Hepatocyte (in vitro differentiated cells): ENCODE measurements at regions not wholly inside any gene's neighbourhood (a gene's known extent, or its start where the extent isn't known, plus 50 kb on each side); places are given as distances from the start of the nearest gene placed in this dataset.

Experiments used
- DNase-seq: peaks from one replicate; pipeline ENCODE4 v3.0.0-alpha.2; 2016; ENCODE audit warnings: low spot score
- H2AFZ ChIP-seq: fragments of 200-600 bp; sonication (generic); 2 replicates; pipeline ENCODE4 v1.6.0; 2016; ENCODE audit warnings: antibody characterized with exemption, mild to moderate bottlenecking
- H3K27ac ChIP-seq: fragments of 200-600 bp; sonication (generic); 2 replicates; pipeline ENCODE4 v1.5.1; 2016; ENCODE audit warnings: mild to moderate bottlenecking
- H3K27me3 ChIP-seq: fragments of 200-600 bp; sonication (generic); 2 replicates; pipeline ENCODE4 v1.6.1; 2016
- H3K36me3 ChIP-seq: fragments of 200-600 bp; sonication (generic); replicated peaks from 2 replicates; pipeline ENCODE4 v1.5.1; 2016; ENCODE audit warnings: low read depth; ENCODE audit not compliant: insufficient read depth
- H3K4me1 ChIP-seq: fragments of 200-600 bp; sonication (generic); 2 replicates; pipeline ENCODE4 v1.5.1; 2016; ENCODE audit warnings: mild to moderate bottlenecking, moderate library complexity; ENCODE audit not compliant: insufficient read depth
- H3K4me2 ChIP-seq: fragments of 200-600 bp; sonication (generic); 2 replicates; pipeline ENCODE4 v1.6.0; 2016
- H3K4me3 ChIP-seq: fragments of 200-600 bp; sonication (generic); 2 replicates; pipeline ENCODE4 v1.5.1; 2016; ENCODE audit warnings: mild to moderate bottlenecking
- H3K79me2 ChIP-seq: fragments of 200-600 bp; sonication (generic); 2 replicates; pipeline ENCODE4 v1.6.0; 2017; ENCODE audit warnings: mild to moderate bottlenecking
- H3K9me2 ChIP-seq: fragments of 200-600 bp; sonication (generic); replicated peaks from 2 replicates; pipeline ENCODE4 v1.6.0; 2017; ENCODE audit warnings: mild to moderate bottlenecking; ENCODE audit not compliant: insufficient read depth
- H3K9me3 ChIP-seq: fragments of 200-600 bp; sonication (generic); 2 replicates; pipeline ENCODE4 v1.5.1; 2016; ENCODE audit warnings: low read depth, mild to moderate bottlenecking
- H4K20me1 ChIP-seq: fragments of 200-600 bp; sonication (generic); 2 replicates; pipeline ENCODE4 v1.6.0; 2016; ENCODE audit warnings: mild to moderate bottlenecking; ENCODE audit not compliant: insufficient read depth, poor library complexity, severe bottlenecking
- EZH2 ChIP-seq: fragments of 200-600 bp; sonication (generic); IDR thresholded peaks from 2 replicates; pipeline ENCODE4 v1.6.1; 2016; ENCODE audit warnings: antibody characterized with exemption, mild to moderate bottlenecking, borderline replicate concordance
- EZH2phosphoT487 ChIP-seq: fragments of 200-600 bp; sonication (generic); IDR thresholded peaks from one replicate; pipeline ENCODE4 v1.6.1; 2018; ENCODE audit warnings: antibody characterized with exemption, mild to moderate bottlenecking, low read depth, moderate library complexity; ENCODE audit not compliant: unreplicated experiment, severe bottlenecking
- WGBS: methylation state at CpG from one replicate; pipeline ENCODE4 v1.1.6; 2016; ENCODE audit warnings: low lambda C conversion rate; ENCODE audit errors: missing lambda C conversion rate; 5-methylcytosine and 5-hydroxymethylcytosine counted together
- TF ChIP-seq, protein P1 (sequence below): fragments of 200-600 bp; sonication (generic); IDR thresholded peaks from 2 replicates; pipeline ENCODE4 v1.5.1; 2016; ENCODE audit warnings: antibody characterized with exemption, mild to moderate bottlenecking; ENCODE audit not compliant: poor library complexity

DNA sequence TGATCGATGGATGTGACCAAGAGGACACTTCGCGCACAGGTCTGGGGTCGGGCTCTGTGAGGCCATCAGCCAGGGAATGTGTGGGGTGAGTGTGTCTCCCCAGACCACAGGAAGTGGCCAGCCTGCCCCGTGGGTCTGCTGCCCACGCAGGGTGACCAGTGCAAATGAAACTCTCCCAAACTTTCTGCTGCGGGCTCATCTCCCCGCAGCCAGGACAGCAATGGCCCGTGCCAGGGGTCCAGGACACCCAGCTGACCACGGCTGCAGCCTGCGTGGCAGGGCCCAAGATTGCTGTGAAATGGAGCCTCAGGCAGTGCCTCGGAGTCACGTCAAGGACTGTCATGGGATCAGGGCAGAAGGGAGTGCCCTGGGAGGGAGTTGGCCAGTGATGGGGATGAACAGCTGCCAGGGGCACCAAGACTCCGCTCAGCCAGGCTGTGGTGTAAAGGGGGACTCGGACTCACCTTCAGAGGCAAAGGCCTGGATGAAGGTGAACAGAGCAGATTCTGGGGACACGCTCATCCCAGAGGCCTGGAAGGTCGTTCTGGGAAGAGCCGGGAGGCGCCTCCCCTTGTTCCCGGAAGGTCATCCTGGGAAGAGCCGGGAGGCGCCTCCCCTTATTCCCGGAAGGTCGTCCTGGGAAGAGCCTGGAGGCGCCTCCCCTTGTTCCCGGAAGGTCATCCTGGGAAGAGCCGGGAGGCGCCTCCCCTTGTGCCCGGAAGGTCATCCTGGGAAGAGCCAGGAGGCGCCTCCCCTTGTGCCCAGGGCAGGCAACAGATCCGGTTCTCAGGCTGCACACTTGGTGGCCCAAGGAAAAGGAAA, 252.6 kb downstream of the BRD1 start:
- no peaks in the 10 kb centered on the region for H3K4me1 ChIP-seq
- H3K9me2 ChIP-seq = no peaks in the 10 kb centered on the region
- no peak overlapping the region for H2AFZ ChIP-seq
- no peak overlapping the region for H3K4me2 ChIP-seq
- no peaks in the 10 kb centered on the region for H3K9me3 ChIP-seq
- H3K27me3 ChIP-seq = no peaks in the 10 kb centered on the region
- no peaks in the 10 kb centered on the region for H4K20me1 ChIP-seq
- no peak for DNase-seq
- H3K27ac ChIP-seq = no peak overlapping the region
- H3K36me3 ChIP-seq = no peaks in the 10 kb centered on the region
- TF ChIP-seq EZH2 (no peak), EZH2phosphoT487 (no peak)
- TF ChIP-seq, protein P1, sequence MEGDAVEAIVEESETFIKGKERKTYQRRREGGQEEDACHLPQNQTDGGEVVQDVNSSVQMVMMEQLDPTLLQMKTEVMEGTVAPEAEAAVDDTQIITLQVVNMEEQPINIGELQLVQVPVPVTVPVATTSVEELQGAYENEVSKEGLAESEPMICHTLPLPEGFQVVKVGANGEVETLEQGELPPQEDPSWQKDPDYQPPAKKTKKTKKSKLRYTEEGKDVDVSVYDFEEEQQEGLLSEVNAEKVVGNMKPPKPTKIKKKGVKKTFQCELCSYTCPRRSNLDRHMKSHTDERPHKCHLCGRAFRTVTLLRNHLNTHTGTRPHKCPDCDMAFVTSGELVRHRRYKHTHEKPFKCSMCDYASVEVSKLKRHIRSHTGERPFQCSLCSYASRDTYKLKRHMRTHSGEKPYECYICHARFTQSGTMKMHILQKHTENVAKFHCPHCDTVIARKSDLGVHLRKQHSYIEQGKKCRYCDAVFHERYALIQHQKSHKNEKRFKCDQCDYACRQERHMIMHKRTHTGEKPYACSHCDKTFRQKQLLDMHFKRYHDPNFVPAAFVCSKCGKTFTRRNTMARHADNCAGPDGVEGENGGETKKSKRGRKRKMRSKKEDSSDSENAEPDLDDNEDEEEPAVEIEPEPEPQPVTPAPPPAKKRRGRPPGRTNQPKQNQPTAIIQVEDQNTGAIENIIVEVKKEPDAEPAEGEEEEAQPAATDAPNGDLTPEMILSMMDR = no peak
- H3K79me2 ChIP-seq = no peaks in the 10 kb centered on the region
- 84% methylated on average over 31 of the region's 31 CpGs for WGBS
- no peak overlapping the region for H3K4me3 ChIP-seq

DNA sequence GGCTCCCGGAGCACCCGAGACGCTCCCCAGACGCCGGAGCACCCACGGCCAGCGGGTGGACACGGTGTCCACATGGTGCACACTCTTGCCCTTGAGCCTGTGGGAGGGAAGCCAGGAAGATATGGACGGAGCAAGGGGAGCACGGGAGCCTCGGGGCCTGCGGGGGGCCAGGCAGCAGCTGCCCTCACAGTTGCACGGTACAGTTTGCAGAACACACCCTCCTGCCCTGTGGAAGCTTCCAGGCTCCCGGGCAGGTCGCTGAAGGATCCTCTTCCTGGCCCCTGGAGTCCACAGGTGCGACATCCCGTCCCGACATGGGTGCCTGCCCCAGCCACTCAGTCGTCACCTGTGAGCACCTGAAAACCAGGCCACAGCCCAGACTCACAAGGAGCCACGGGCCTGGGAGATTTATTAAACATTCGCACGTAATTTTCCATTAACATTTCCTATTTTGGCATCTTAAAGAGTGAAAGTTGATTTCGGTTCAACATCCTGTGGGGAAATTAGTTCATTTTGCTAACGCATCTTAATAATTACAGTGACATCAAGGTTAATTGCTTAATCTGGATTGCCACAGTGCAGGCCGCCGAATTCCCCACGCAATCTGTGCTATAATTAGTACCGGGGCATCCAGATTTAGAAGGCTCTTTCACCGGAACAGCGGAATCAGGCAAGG, 253.3 kb downstream of the BRD1 start:
- Histone ChIP-seq H3K4me3 (no peak overlapping the region), H3K27me3 (no peaks in the 10 kb centered on the region), H4K20me1 (no peaks in the 10 kb centered on the region), H2AFZ (no peak overlapping the region), H3K27ac (no peak overlapping the region), H3K36me3 (no peaks in the 10 kb centered on the region), H3K4me1 (no peaks in the 10 kb centered on the region), H3K4me2 (no peak overlapping the region), H3K9me2 (no peaks in the 10 kb centered on the region), H3K9me3 (no peaks in the 10 kb centered on the region), H3K79me2 (no peaks in the 10 kb centered on the region)
- TF ChIP-seq EZH2phosphoT487 (no peak), EZH2 (no peak)
- TF ChIP-seq, protein P1 = no peak
- no peak for DNase-seq
- 91% methylated on average over 29 of the region's 30 CpGs for WGBS

DNA sequence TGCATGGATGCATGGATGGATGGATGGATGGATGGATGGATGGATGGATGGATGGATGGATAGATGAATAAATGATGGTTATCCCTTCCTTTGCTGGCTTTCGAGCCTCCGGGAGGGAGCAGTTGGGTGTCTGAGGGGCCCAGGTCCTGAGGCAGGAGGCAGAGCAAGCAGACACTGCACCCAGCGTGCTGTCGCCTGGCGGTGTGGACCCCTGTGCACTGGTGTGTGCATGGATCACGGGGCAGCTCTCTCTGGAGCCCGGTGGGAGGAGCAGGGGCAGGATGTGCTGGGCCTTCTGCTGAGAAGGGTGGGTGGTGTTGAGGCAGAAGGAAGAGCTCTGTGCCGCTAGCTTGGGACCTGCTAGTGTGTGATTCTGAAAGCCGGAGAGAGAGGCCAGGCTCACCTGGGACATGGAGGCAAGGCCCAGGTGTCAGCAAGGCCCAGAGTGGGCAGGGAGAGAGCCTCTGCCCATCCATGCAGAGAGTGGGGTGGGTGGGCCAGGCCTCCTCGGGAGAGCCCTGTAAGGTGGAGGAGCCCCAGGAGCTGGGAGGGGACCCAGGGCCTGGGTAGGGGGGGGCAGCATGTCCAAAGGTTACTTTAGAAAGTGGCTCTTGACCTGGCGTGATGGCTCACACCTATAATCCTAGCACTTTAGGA, 254.4 kb downstream of the BRD1 start:
- TF ChIP-seq, protein P1 = no peak
- no peak for TF ChIP-seq EZH2
- no peak for TF ChIP-seq EZH2phosphoT487
- H3K4me1 ChIP-seq = no peaks in the 10 kb centered on the region
- no peak for DNase-seq
- H3K36me3 ChIP-seq = no peaks in the 10 kb centered on the region
- 94% methylated on average over 11 of the region's 11 CpGs for WGBS
- H4K20me1 ChIP-seq = no peaks in the 10 kb centered on the region
- no peaks in the 10 kb centered on the region for H3K9me2 ChIP-seq
- no peak overlapping the region for H3K4me2 ChIP-seq
- H3K27ac ChIP-seq = no peak overlapping the region
- H3K27me3 ChIP-seq = no peaks in the 10 kb centered on the region
- H3K4me3 ChIP-seq = no peak overlapping the region
- no peak overlapping the region for H2AFZ ChIP-seq
- no peaks in the 10 kb centered on the region for H3K79me2 ChIP-seq
- H3K9me3 ChIP-seq = no peaks in the 10 kb centered on the region
